ENCODE measurements at regions not wholly inside any gene's neighbourhood (a gene's known extent, or its start where the extent isn't known, plus 50 kb on each side); places are given as distances from the start of the nearest gene placed in this dataset.
A peak's percentile ranks its signal among the peaks of the same experiment; 100 is the strongest.

- no peak overlapping the region for H3K27ac ChIP-seq
- DNase-seq, result no peak
- no peaks in the 10 kb centered on the region for H3K36me3 ChIP-seq
- H3K9me3 ChIP-seq, result no peaks in the 10 kb centered on the region
- peaks cover 0 to 28% (median 2%) of the 10 kb centered on the region in 4 donors for H3K4me1 ChIP-seq
- no peaks in the 10 kb centered on the region for H3K27me3 ChIP-seq
- intact Hi-C loops (cut with DNase I; ENCODE audit: low total_unique reads), result no loop called here
- no peak overlapping the region for H3K4me3 ChIP-seq
- TF ChIP-seq, protein P1, sequence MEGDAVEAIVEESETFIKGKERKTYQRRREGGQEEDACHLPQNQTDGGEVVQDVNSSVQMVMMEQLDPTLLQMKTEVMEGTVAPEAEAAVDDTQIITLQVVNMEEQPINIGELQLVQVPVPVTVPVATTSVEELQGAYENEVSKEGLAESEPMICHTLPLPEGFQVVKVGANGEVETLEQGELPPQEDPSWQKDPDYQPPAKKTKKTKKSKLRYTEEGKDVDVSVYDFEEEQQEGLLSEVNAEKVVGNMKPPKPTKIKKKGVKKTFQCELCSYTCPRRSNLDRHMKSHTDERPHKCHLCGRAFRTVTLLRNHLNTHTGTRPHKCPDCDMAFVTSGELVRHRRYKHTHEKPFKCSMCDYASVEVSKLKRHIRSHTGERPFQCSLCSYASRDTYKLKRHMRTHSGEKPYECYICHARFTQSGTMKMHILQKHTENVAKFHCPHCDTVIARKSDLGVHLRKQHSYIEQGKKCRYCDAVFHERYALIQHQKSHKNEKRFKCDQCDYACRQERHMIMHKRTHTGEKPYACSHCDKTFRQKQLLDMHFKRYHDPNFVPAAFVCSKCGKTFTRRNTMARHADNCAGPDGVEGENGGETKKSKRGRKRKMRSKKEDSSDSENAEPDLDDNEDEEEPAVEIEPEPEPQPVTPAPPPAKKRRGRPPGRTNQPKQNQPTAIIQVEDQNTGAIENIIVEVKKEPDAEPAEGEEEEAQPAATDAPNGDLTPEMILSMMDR (IDR thresholded peaks at IDR 0.05), result no peak
- no peak for TF ChIP-seq EP300 (IDR thresholded peaks at IDR 0.05)
- WGBS, 5 donors, result 75 to 83% (median 81%) methylated on average over 3 of the region's 3 CpGs
Measured at GRCh38 chr2:8314063-8314462, 367.8 kb upstream of the ID2 start.

- Histone ChIP-seq H3K4me1 (peaks cover 0 to 16% (median 2%) of the 10 kb centered on the region in 4 donors), H3K9me3 (no peaks in the 10 kb centered on the region), H3K27ac (no peak overlapping the region), H3K27me3 (no peaks in the 10 kb centered on the region), H3K36me3 (no peaks in the 10 kb centered on the region), H3K4me3 (no peak overlapping the region)
- TF ChIP-seq, protein P1 (IDR thresholded peaks at IDR 0.05), result no peak
- no peak for TF ChIP-seq POLR2AphosphoS5 (IDR thresholded peaks at IDR 0.05)
- TF ChIP-seq EP300 (IDR thresholded peaks at IDR 0.05), result no peak
- TF ChIP-seq POLR2A (IDR thresholded peaks at IDR 0.05), result no peak
- DNase-seq, result peak in 1 of 2 donors; percentile 74
- intact Hi-C loops (cut with DNase I; ENCODE audit: low total_unique reads), result no loop called here
- 77 to 82% (median 80%) methylated on average over 7 of the region's 7 CpGs for WGBS, 5 donors
Measured at GRCh38 chr2:8315531-8316165, 366.2 kb upstream of the ID2 start.

- WGBS, 5 donors, result 39 to 74% (median 54%) methylated on average over 1 of the region's 1 CpG
- no peak for TF ChIP-seq EP300 (IDR thresholded peaks at IDR 0.05)
- TF ChIP-seq POLR2A (IDR thresholded peaks at IDR 0.05), result no peak
- TF ChIP-seq, protein P1 (IDR thresholded peaks at IDR 0.05), result no peak
- no peak for TF ChIP-seq POLR2AphosphoS5 (IDR thresholded peaks at IDR 0.05)
- intact Hi-C loops (cut with DNase I; ENCODE audit: low total_unique reads), result no loop called here
- Histone ChIP-seq H3K4me1 (peaks cover 0 to 16% (median 2%) of the 10 kb centered on the region in 4 donors), H3K36me3 (no peaks in the 10 kb centered on the region), H3K9me3 (no peaks in the 10 kb centered on the region), H3K27me3 (no peaks in the 10 kb centered on the region), H3K4me3 (no peak overlapping the region), H3K27ac (no peak overlapping the region)
- DNase-seq, result no peak
Measured at GRCh38 chr2:8316356-8316755, 365.5 kb upstream of the ID2 start.

DNA sequence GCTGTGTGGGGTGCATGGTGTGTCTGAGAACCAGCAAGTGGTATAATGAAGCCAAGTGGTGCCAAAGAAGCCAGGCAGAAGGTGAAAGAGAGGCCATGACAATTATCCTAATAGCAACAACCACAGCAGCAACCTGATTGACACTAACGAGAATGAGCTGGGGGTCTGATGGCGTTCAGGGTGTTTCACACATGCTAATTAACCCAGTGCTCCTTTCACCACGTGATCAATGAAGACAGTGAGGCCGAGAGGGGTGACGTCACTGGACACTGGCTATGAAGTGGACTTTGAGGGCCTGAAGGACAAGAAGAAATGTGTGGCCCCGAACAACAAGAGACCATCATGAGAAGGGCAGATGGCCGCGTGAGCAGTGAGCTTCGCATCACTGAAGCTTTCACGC lies 364.4 kb upstream of the ID2 start:
- Histone ChIP-seq H3K9me3 (no peaks in the 10 kb centered on the region), H3K4me1 (peaks cover 0 to 16% (median 2%) of the 10 kb centered on the region in 4 donors), H3K36me3 (no peaks in the 10 kb centered on the region), H3K4me3 (no peak overlapping the region), H3K27ac (no peak overlapping the region), H3K27me3 (no peaks in the 10 kb centered on the region)
- intact Hi-C loops (cut with DNase I; ENCODE audit: low total_unique reads), result no loop called here
- TF ChIP-seq POLR2A (IDR thresholded peaks at IDR 0.05) (no peak), EP300 (IDR thresholded peaks at IDR 0.05) (no peak), POLR2AphosphoS5 (IDR thresholded peaks at IDR 0.05) (no peak)
- TF ChIP-seq, protein P1 (IDR thresholded peaks at IDR 0.05), result no peak
- 80 to 90% (median 82%) methylated on average over 10 of the region's 10 CpGs for WGBS, 5 donors
- no peak for DNase-seq
